SK-N-SH (cell line): ENCODE measurements at regions not wholly inside any gene's neighbourhood (a gene's known extent, or its start where the extent isn't known, plus 50 kb on each side); places are given as distances from the start of the nearest gene placed in this dataset.

Experiments used
- CTCF ChIA-PET: fragments of 300-600, 350-600 bp; formaldehyde crosslinking; extraction: SDS; loops from one replicate; lab custom pipeline; 2021; lab: Yijun Ruan, JAX
- POLR2A ChIA-PET: fragments of 350-600 bp; sonication (Branson Sonifier 250); formaldehyde crosslinking; extraction: SDS; loops from one replicate; lab custom pipeline; 2020; ENCODE audit warnings: antibody characterized with exemption, inconsistent platforms; lab: Yijun Ruan, JAX
- DNase-seq: peaks from one replicate; pipeline ENCODE4 v3.0.0; 2012
- H2AFZ ChIP-seq: fragments of 200-600 bp; sonication (generic); 2 replicates; pipeline ENCODE4 v1.8.1; 2016; ENCODE audit warnings: antibody characterized with exemption, mild to moderate bottlenecking, low read depth
- H3F3A ChIP-seq: fragments of 200-600 bp; sonication (generic); replicated peaks from 2 replicates; pipeline ENCODE3; 2016; ENCODE audit warnings: antibody characterized with exemption, mild to moderate bottlenecking; ENCODE audit not compliant: insufficient read depth
- H3K27ac ChIP-seq, 2 experiments: fragments of 200-500 bp in 1 of 2; fragments of 200-600 bp in 1 of 2; sonication (Bioruptor generic) in 1 of 2; sonication (generic), shearing (Covaris generic) in 1 of 2; 2 replicates each; pipeline versions ENCODE4 v1.5.1 to v1.6.1; 2014 to 2016; ENCODE audit warnings: low read depth in 2 of 2, inconsistent platforms in 1 of 2, low read length in 1 of 2, mild to moderate bottlenecking in 1 of 2, mixed read lengths in 1 of 2
- H3K27me3 ChIP-seq: fragments of 200-600 bp; sonication (generic), shearing (Covaris generic); 2 replicates; pipeline ENCODE4 v1.6.1; 2016; ENCODE audit warnings: mixed run types; ENCODE audit not compliant: insufficient read depth
- H3K36me3 ChIP-seq, 2 experiments: fragments of 200-500 bp in 1 of 2; fragments of 200-600 bp in 1 of 2; sonication (Bioruptor generic) in 1 of 2; sonication (generic) in 1 of 2; replicated peaks in 1 of 2; 2 replicates each; pipeline versions ENCODE3 to v1.5.1; 2014 to 2016; ENCODE audit warnings: low read length in 1 of 2, mild to moderate bottlenecking in 1 of 2; ENCODE audit not compliant: insufficient read depth in 2 of 2, control insufficient read depth in 1 of 2
- H3K4me1 ChIP-seq, 2 experiments: fragments of 200-500 bp in 1 of 2; fragments of 200-600 bp in 1 of 2; sonication (Bioruptor generic) in 1 of 2; sonication (generic), shearing (Covaris generic) in 1 of 2; 2 replicates each; pipeline versions ENCODE4 v1.5.1 to v1.6.1; 2014 to 2016; ENCODE audit warnings: low read depth in 1 of 2, low read length in 1 of 2, mixed run types in 1 of 2; ENCODE audit not compliant: insufficient read depth in 2 of 2, control insufficient read depth in 1 of 2
- H3K4me2 ChIP-seq: fragments of 200-600 bp; sonication (generic), shearing (Covaris generic); 2 replicates; pipeline ENCODE4 v1.6.1; 2017; ENCODE audit warnings: mixed run types
- H3K4me3 ChIP-seq, 2 experiments: fragments of 200-500 bp in 1 of 2; fragments of 200-600 bp in 1 of 2; sonication (Bioruptor generic) in 1 of 2; sonication (generic), shearing (Covaris generic) in 1 of 2; 2 replicates each; pipeline versions ENCODE4 v1.5.1 to v1.8.1; 2014 to 2016; ENCODE audit warnings: low read depth in 2 of 2, inconsistent platforms in 1 of 2, low read length in 1 of 2, mild to moderate bottlenecking in 1 of 2, mixed read lengths in 1 of 2, moderate library complexity in 1 of 2
- H3K79me2 ChIP-seq: fragments of 200-600 bp; sonication (generic); 2 replicates; pipeline ENCODE4 v1.8.1; 2017; ENCODE audit warnings: mild to moderate bottlenecking; ENCODE audit not compliant: insufficient read depth
- H3K9ac ChIP-seq: fragments of 200-600 bp; sonication (generic); 2 replicates; pipeline ENCODE4 v1.6.1; 2017; ENCODE audit warnings: mixed run types
- H3K9me2 ChIP-seq: fragments of 200-600 bp; sonication (generic); 2 replicates; pipeline ENCODE4 v1.6.1; 2017; ENCODE audit warnings: mixed run types
- H3K9me3 ChIP-seq: fragments of 200-600 bp; sonication (generic); 2 replicates; pipeline ENCODE4 v1.6.1; 2017; ENCODE audit warnings: mixed run types, mild to moderate bottlenecking, moderate library complexity
- H4K20me1 ChIP-seq: fragments of 200-600 bp; sonication (generic); 2 replicates; pipeline ENCODE4 v1.6.1; 2017; ENCODE audit warnings: mild to moderate bottlenecking, mixed run types; ENCODE audit not compliant: insufficient read depth
- ELF1 ChIP-seq: IDR thresholded peaks from 2 replicates; pipeline ENCODE4 v1.4.0; 2012
- FOSL2 ChIP-seq: IDR thresholded peaks from 2 replicates; pipeline ENCODE4 v1.4.0; 2012; ENCODE audit warnings: low read depth, mild to moderate bottlenecking, moderate library complexity, borderline replicate concordance
- FOXJ3 ChIP-seq: sonication (generic); formaldehyde crosslinking; IDR thresholded peaks from 2 replicates; pipeline ENCODE4 v1.5.1; 2020; ENCODE audit warnings: mild to moderate bottlenecking, missing genetic modification reagents
- FOXM1 ChIP-seq: IDR thresholded peaks from 2 replicates; pipeline ENCODE4 v1.4.0; 2012; ENCODE audit warnings: low read depth, mild to moderate bottlenecking
- GATA2 ChIP-seq: sonication (generic); formaldehyde crosslinking; IDR thresholded peaks from 2 replicates; pipeline ENCODE4 v1.5.0; 2020; ENCODE audit warnings: mild to moderate bottlenecking, missing genetic modification reagents
- IRF3 ChIP-seq: fragments of 150-350 bp; IDR thresholded peaks from 2 replicates; pipeline ENCODE4 v1.6.1; 2016; ENCODE audit warnings: mild to moderate bottlenecking, low read depth, low read length
- JUND ChIP-seq: IDR thresholded peaks from 2 replicates; pipeline ENCODE4 v1.4.0; 2012
- MXI1 ChIP-seq: IDR thresholded peaks from 2 replicates; pipeline ENCODE4 v1.6.1; 2012; ENCODE audit warnings: mild to moderate bottlenecking, low read depth, low read length, improper control_type of control experiment
- NFIC ChIP-seq: IDR thresholded peaks from 2 replicates; pipeline ENCODE4 v1.4.0; 2012; ENCODE audit warnings: borderline replicate concordance
- NRF1 ChIP-seq: IDR thresholded peaks from 2 replicates; pipeline ENCODE4 v1.6.1; 2012; ENCODE audit warnings: low read depth, mild to moderate bottlenecking, low read length
- PBX3 ChIP-seq: IDR thresholded peaks from 2 replicates; pipeline ENCODE4; 2012
- RAD21 ChIP-seq: IDR thresholded peaks from 2 replicates; pipeline ENCODE4 v1.6.1; 2012; ENCODE audit warnings: mild to moderate bottlenecking, low read length
- RCOR1 ChIP-seq: fragments of 150-350 bp; IDR thresholded peaks from 2 replicates; pipeline ENCODE4 v1.6.1; 2017; ENCODE audit warnings: antibody characterized with exemption, low read length
- RFX5 ChIP-seq: IDR thresholded peaks from 2 replicates; pipeline ENCODE4 v1.6.1; 2012; ENCODE audit warnings: mild to moderate bottlenecking, improper control_type of control experiment, low read length
- RXRA ChIP-seq: IDR thresholded peaks from 2 replicates; pipeline ENCODE4 v1.4.0; 2012; ENCODE audit warnings: low read depth, mild to moderate bottlenecking, borderline replicate concordance
- SIN3A ChIP-seq: IDR thresholded peaks from 2 replicates; pipeline ENCODE4 v1.6.1; 2012; ENCODE audit warnings: low read depth, mild to moderate bottlenecking, low read length, moderate library complexity, borderline replicate concordance
- TEAD4 ChIP-seq: IDR thresholded peaks from 2 replicates; pipeline ENCODE4 v1.4.0; 2012; ENCODE audit warnings: mild to moderate bottlenecking, borderline replicate concordance; ENCODE audit not compliant: insufficient read depth
- USF2 ChIP-seq: fragments of 150-350 bp; IDR thresholded peaks from 2 replicates; pipeline ENCODE4 v1.6.1; 2017; ENCODE audit warnings: antibody characterized with exemption, low read length, low read depth, borderline replicate concordance
- WGBS: methylation state at CpG from one replicate; pipeline ENCODE4 v1.1.6; 2017; ENCODE audit warnings: low lambda C conversion rate; 5-methylcytosine and 5-hydroxymethylcytosine counted together

- TF ChIP-seq IRF3 (no peak), GATA2 (CRISPR knock-in tag) (no peak), NRF1 (no peak), JUND (no peak), RCOR1 (no peak), FOXM1 (no peak), MXI1 (no peak), SIN3A (no peak), ELF1 (no peak)
- TF ChIP-seq, all 33 proteins: peak for 0
Observed at GRCh38 chr1:199101635-199102034, 462.8 kb downstream of the PTPRC start (continued).

GRCh38 chr1:199102239-199102638, 463.4 kb downstream of the PTPRC start:
- 74% methylated on average over 2 of the region's 3 CpGs for WGBS
- H3K9me3 ChIP-seq: no peaks in the 10 kb centered on the region
- no peak overlapping the region for H3K4me3 ChIP-seq
- no peak for DNase-seq
- no peak overlapping the region for H3K27ac ChIP-seq
- H2AFZ ChIP-seq: no peak overlapping the region
- no peaks in the 10 kb centered on the region for H3K4me1 ChIP-seq
- H3K79me2 ChIP-seq: no peaks in the 10 kb centered on the region
- no peaks in the 10 kb centered on the region for H4K20me1 ChIP-seq
- H3F3A ChIP-seq: no peaks in the 10 kb centered on the region
- H3K4me2 ChIP-seq: no peak overlapping the region
- no peaks in the 10 kb centered on the region for H3K36me3 ChIP-seq
- TF ChIP-seq TEAD4: no peak
- no peak for TF ChIP-seq FOXJ3
- TF ChIP-seq SIN3A: no peak
- no peak for TF ChIP-seq RAD21
- no peak for TF ChIP-seq NFIC
- TF ChIP-seq RXRA: no peak
- no peak for TF ChIP-seq FOSL2
- no peaks in the 10 kb centered on the region for H3K9me2 ChIP-seq
- no peaks in the 10 kb centered on the region for H3K27me3 ChIP-seq
- ChIA-PET CTCF (no interaction called here), POLR2A (no interaction called here)
- H3K9ac ChIP-seq: no peak overlapping the region

- Histone ChIP-seq H3K36me3 (no peaks in the 10 kb centered on the region), H3K27ac (no peak overlapping the region), H3K9me2 (no peaks in the 10 kb centered on the region), H3K9ac (no peak overlapping the region)
- no peak for DNase-seq
- TF ChIP-seq USF2 (no peak), PBX3 (no peak), RFX5 (no peak), FOXJ3 (no peak)
- TF ChIP-seq, all 33 proteins: peak for 0
- Histone ChIP-seq H3K4me2 (no peak overlapping the region), H3K27me3 (no peaks in the 10 kb centered on the region), H3K4me1 (no peaks in the 10 kb centered on the region), H3K9me3 (0 out of 2 replicates have a peak, but pooled peaks cover 5% of the 10 kb centered on the region), H2AFZ (no peak overlapping the region), H3K79me2 (no peaks in the 10 kb centered on the region), H3K4me3 (no peak overlapping the region), H4K20me1 (no peaks in the 10 kb centered on the region), H3F3A (no peaks in the 10 kb centered on the region)
- WGBS: 89% methylated on average over 3 of the region's 3 CpGs
- CTCF ChIA-PET: interaction anchor here (1.6 kb wide), 1 partner anchor 172 kb away, joined by 4 read pairs; no protein-coding TSS in a partner anchor
- POLR2A ChIA-PET: no interaction called here
Observed at GRCh38 chr1:199109160-199109559, 470.3 kb downstream of the PTPRC start.
